ENCODE measurements at regions not wholly inside any gene's neighbourhood (a gene's known extent, or its start where the extent isn't known, plus 50 kb on each side); places are given as distances from the start of the nearest gene placed in this dataset.

- TF ChIP-seq CTCF (IDR thresholded peaks at IDR 0.05), result no peak
- no peak for TF ChIP-seq EZH2 (IDR thresholded peaks at IDR 0.05; ENCODE audit: borderline replicate concordance, insufficient read depth, low read depth, low read length, poor library complexity, severe bottlenecking)
These were observed 555.9 kb upstream of the TMEM132C start for GRCh38 chr12:127711108-127711507.

All from B cell (primary cell).